ENCODE measurements at regions not wholly inside any gene's neighbourhood (a gene's known extent, or its start where the extent isn't known, plus 50 kb on each side); places are given as distances from the start of the nearest gene placed in this dataset.

DNA sequence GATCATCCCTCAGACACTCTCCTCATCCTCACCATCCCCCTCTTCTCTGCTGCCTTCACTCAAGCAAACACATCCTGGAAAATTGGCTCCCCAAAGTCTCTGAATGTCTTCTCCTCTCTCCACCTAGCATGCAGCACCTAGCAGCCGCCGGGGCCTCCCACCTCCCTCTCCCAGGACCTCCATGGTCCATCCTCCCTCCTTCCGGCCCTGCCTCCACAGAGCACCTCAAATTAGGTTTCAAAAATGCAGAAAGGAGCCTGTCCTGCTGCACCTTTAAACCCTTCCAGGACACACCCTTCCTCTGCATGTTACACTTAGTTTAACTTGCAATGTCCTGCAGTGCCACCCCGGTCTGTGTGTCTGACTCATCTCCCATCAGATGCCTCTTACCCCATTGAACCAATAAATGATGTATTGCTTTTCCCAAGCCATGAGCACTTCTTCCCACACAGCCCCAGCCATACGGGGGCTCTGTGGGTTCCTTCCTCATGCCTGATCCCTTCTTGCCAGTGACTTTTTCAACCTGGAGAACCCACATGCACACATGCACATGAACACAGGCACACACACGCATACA lies 582.5 kb upstream of the MGMT start:
- Mint-ChIP-seq H3K4me1 (no peaks in the 10 kb centered on the region), H3K36me3 (no peaks in the 10 kb centered on the region), H3K4me3 (no peak overlapping the region), H3K27me3 (no peaks in the 10 kb centered on the region), H3K27ac (no peak overlapping the region), H3K9me3 (ENCODE audit: low read depth) (peaks cover 5% of the 10 kb centered on the region)
- ATAC-seq (no peak), DNase-seq (no peak)
- CTCF ChIA-PET, result no interaction called here

DNA sequence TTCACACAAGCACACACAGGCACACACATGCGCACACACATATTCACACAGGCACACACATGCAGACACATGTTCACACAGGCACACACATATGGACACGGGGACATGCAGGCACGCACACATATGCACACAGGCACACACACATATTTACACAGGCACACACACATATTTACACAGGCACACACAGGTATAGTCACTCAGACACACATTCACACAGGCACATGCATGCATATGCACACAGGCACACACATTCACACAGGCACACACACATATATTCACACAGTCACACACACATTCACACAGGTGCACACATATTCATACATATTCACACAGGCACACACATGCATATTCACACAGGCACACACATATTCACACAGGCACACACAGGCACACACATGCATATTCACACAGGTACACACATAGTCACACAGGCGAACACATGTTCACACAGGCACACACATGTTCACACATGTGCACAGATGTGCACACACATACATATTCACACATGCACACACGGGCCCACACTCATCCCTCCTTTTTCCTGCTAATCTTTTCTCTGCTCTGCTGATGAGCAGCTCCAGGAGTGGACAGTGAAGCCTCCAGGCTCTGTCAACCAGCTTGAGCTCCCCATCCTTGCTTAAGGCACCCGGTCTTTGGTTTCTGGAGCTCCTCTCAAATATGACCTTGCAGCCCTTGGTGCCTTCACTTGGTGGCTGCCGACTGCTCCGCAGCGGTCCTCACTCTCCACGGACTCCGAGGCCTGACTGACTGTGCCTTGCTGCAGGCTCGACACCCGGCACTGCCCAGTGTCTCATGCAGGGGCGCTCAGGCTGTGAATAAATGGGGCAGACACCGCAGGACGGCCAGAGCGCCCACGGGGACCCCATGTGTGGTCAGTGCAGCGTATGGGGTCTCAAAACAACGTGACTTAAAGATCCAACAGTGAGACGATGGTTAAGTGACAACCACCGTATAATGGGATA lies 581.2 kb upstream of the MGMT start:
- ATAC-seq, result no peak
- CTCF ChIA-PET, result no interaction called here

DNA sequence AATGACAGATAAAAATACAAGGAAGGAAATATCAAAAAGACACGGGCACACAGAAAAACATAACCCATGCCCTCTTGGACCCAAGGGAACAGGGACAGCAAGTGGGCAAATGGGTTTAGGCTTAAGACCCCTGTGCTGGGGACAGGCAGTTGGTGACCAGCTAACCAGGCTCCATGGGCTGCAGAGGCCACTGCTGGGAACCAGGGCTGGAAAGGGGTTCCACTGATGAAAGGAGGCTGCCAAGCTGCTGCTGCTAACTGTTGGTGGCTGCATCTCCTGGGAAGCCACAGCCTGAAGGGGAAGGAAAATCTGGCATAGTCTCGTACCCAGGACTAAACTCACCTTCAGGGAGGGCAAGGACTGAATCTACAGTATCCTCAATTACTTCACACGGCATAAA lies 579.2 kb upstream of the MGMT start:
- Mint-ChIP-seq H3K27me3 (no peaks in the 10 kb centered on the region), H3K36me3 (no peaks in the 10 kb centered on the region), H3K4me3 (no peak overlapping the region), H3K4me1 (no peaks in the 10 kb centered on the region), H3K9me3 (ENCODE audit: low read depth) (peaks cover 9% of the 10 kb centered on the region), H3K27ac (no peak overlapping the region)
- ATAC-seq (no peak), DNase-seq (no peak)
- CTCF ChIA-PET, result no interaction called here

More for the DNA sequence above, 581.2 kb upstream of the MGMT start:
- Mint-ChIP-seq H3K4me1 (no peaks in the 10 kb centered on the region), H3K27ac (no peak overlapping the region), H3K9me3 (ENCODE audit: low read depth) (peaks cover 8% of the 10 kb centered on the region), H3K27me3 (no peaks in the 10 kb centered on the region), H3K36me3 (no peaks in the 10 kb centered on the region), H3K4me3 (no peak overlapping the region)
- DNase-seq, result no peak

DNA sequence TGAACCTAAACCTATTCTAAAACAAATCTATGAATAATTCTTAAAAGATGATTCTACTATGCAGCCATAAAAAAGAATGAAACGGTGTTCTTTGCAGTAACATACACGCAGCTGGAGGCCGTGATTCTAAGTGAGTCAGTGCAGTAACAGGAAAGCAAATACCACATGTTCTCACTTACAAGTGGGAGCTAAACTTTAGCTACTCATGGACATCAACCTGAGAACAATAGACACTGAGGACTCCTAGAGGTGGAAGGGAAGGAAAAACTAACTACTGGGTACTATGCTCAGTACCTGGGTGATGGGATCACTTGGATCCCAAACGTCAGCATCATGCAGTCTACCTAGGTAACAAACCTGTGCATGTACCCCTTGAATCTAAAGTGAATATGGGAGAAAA lies 575.0 kb upstream of the MGMT start:
- Mint-ChIP-seq H3K4me3 (no peak overlapping the region), H3K4me1 (no peaks in the 10 kb centered on the region), H3K27ac (no peak overlapping the region), H3K9me3 (ENCODE audit: low read depth) (peaks cover 9% of the 10 kb centered on the region), H3K27me3 (no peaks in the 10 kb centered on the region), H3K36me3 (no peaks in the 10 kb centered on the region)
- DNase-seq, result no peak
- ATAC-seq, result no peak
- CTCF ChIA-PET, result no interaction called here

DNA sequence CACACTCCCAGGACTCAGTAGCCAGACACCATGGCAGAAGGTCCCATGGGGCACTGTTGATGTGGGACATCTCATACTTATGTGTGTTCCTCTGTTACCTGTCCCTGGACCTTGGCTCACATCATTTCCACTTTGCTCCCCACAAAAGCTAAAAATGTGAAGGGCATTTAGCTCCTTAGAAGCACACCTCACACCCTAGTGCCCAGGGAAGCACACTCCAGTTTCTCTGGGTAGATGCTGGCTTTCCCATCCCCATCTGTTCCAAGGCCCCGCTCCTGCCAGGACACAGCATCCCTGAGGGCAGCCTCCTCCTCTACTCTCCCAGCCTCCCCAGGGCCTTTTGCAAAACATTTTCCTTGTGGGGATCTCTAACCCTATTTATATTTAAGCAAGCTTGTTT lies 572.4 kb upstream of the MGMT start:
- CTCF ChIA-PET, result no interaction called here
- H3K36me3 Mint-ChIP-seq, result no peaks in the 10 kb centered on the region
- no peaks in the 10 kb centered on the region for H3K27me3 Mint-ChIP-seq
- H3K4me3 Mint-ChIP-seq, result no peak overlapping the region
- H3K27ac Mint-ChIP-seq, result no peak overlapping the region
- H3K4me1 Mint-ChIP-seq, result no peaks in the 10 kb centered on the region
- DNase-seq (no peak), ATAC-seq (no peak)
- H3K9me3 Mint-ChIP-seq (ENCODE audit: low read depth), result peaks cover 4% of the 10 kb centered on the region

DNA sequence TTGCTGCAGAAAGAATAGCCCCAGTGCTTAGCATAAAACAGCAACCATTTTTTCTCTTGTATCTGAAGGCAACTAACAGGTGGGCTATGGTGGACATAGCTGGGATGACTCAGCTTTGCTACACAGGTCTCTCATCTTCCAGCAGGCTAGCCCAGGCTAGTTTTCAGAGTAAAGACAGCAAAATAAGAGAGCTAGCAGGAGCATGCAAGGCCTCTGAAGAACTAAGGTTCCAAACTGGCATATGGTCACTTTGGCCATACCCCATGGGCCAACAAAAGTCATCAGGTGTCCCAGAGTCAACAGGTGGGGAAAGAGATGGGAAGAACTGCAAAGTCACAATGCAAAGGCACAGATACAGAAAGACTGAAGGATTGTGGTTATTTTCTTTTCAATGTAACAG lies 571.6 kb upstream of the MGMT start:
- H3K9me3 Mint-ChIP-seq (ENCODE audit: low read depth), result peaks cover 4% of the 10 kb centered on the region
- DNase-seq (no peak), ATAC-seq (no peak)
- no peaks in the 10 kb centered on the region for H3K36me3 Mint-ChIP-seq
- H3K27ac Mint-ChIP-seq, result no peak overlapping the region
- H3K4me3 Mint-ChIP-seq, result no peak overlapping the region
- CTCF ChIA-PET, result no interaction called here
- H3K4me1 Mint-ChIP-seq, result no peaks in the 10 kb centered on the region
- no peaks in the 10 kb centered on the region for H3K27me3 Mint-ChIP-seq

DNA sequence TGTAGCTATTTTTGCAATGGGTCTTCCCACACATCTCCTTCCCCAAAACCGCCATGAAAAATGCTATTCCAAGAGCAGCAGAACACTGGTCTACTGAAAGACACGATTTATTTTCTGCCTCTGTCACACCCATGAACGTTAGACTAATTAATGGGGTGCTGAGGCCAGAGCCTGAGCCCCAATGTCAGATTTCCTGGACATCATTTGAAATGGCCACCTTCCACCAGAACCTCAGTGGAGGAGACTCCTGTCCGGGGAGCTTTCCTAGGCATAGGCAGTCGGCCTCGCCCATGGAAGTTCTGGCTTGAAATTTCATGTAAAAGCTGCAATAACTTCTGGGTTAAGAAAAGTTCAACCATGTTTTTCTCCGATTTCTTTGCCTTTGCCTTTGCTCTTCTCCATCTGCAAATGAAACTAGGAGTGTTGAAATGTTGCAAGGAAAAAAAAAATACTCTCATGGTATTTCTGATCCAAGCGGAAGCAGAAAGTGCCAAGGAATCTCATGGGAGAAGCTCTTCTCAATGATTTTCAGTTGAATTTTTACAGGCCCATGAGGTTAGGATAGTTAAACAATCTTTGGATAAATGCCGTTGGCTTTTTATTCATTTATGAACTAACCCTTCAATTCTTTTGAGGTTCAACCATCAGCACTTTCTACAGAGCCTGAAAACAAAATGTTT lies 570.8 kb upstream of the MGMT start:
- Mint-ChIP-seq H3K4me3 (no peak overlapping the region), H3K27ac (no peak overlapping the region), H3K4me1 (no peaks in the 10 kb centered on the region), H3K9me3 (ENCODE audit: low read depth) (no peaks in the 10 kb centered on the region), H3K36me3 (no peaks in the 10 kb centered on the region), H3K27me3 (no peaks in the 10 kb centered on the region)
- DNase-seq (no peak), ATAC-seq (no peak)
- CTCF ChIA-PET, result no interaction called here

DNA sequence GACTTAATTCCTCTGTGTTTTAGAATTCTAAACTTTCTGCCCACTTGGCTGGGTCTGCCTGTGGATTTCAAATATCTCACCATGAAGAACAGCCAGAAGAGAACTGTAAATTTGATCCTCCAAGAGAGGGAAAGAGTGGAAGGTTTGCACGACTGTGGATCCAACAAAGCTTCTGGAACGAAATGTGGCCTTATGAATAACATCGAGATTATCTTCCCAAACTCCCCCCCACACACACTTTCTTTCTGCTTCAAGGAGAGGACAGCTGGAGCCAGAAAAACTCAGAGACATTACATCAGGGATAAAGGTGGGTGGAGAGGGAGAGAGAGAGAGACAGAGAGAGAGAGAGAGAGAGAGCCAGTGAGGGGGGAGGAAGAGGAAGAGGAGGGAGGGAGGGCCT lies 570.1 kb upstream of the MGMT start:
- no peaks in the 10 kb centered on the region for H3K27me3 Mint-ChIP-seq
- CTCF ChIA-PET, result no interaction called here
- DNase-seq, result no peak
- no peaks in the 10 kb centered on the region for H3K36me3 Mint-ChIP-seq
- H3K4me1 Mint-ChIP-seq, result peaks cover under 1% of the 10 kb centered on the region
- H3K9me3 Mint-ChIP-seq (ENCODE audit: low read depth), result no peaks in the 10 kb centered on the region
- H3K27ac Mint-ChIP-seq, result no peak overlapping the region
- no peak overlapping the region for H3K4me3 Mint-ChIP-seq
- ATAC-seq, result no peak

DNA sequence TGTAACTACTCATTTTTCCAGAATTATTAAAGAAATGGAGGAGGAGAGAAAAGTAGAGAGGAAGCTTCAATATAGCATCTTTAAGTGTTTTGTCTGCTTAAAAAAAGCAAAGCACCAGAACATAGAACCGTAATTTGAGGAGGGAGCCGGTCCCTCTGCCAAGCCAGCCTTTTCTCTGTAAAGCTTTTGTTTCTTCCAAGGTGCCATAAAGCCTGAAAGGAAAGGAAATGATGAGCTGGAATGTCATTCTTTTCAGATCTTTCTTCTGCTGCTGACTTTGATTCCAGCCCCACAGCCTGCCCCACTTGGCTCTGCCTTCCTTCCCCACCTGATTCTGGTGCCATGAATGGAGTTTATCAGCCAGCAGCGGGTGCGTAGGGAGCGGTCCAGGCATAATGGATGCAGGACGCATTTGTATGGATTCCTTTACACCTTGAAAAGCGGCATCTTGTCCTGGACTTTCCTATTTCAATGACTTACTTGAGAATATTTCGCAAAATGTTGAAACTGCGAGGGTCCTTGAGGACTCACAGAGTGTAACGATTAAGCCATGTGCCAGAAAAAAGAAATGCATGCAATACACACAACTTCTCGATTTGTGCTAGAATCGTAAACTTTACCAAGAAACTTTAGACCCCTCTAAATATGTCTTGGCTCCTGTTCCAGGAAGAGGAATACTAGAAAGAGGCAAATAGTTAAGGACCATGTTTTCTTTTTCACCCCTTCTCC lies 569.5 kb upstream of the MGMT start:
- ATAC-seq (no peak), DNase-seq (no peak)
- H3K27ac Mint-ChIP-seq, result no peak overlapping the region
- CTCF ChIA-PET, result no interaction called here
- H3K4me1 Mint-ChIP-seq, result peaks cover 3% of the 10 kb centered on the region
- no peaks in the 10 kb centered on the region for H3K9me3 Mint-ChIP-seq (ENCODE audit: low read depth)
- no peaks in the 10 kb centered on the region for H3K27me3 Mint-ChIP-seq
- H3K36me3 Mint-ChIP-seq, result no peaks in the 10 kb centered on the region
- no peak overlapping the region for H3K4me3 Mint-ChIP-seq

DNA sequence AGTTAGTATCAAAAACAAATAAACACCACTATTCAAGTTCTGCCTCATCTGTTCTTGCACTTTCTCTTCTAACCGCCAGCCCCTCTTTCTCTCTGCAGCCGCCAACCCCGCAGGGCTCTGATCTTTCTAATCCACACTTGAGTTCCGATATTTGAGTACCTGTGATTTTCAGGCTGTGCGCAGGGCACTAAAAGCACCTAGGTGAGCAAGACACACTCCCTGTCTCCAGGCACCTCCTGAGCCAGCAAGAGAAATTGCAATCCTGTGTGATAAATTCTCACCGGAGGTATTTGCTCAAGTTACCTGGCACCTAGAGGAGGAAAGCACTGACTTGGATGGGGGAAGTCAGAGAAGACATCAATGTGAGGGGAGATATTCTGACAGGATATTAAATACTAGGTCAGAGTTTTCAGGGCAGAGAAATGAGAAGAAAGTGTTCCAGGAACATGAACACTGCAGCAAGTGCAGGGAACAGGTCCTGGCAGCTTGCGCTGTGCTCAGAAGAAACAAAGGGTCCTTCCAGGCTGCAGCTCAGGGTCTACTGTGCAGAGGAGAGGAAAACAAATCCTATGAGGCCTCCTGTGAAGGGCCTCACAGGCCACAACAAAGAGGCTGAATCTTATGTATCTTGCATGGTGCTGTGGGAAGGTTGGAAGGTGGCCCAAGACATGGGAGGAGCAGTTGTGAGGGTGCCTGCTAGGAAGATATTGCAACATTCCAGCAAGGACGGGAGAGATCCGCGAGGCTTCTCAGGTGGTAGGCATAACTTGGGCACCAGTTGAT lies 568.7 kb upstream of the MGMT start:
- ATAC-seq, result no peak

DNA sequence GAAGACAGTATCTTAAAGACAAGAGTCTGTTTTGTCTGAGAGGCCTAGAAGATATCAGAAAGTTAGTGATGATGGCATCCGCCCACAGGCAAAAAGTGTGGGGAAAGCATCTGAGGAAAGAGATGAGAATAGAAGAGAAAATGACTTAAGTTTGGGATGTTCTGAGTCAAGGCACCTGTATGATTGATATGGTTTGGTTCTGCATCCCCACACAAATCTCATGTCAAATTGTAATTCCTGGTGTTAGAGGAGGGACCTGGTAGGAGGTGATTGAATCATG lies 568.2 kb upstream of the MGMT start:
- no peaks in the 10 kb centered on the region for H3K27me3 Mint-ChIP-seq
- no peaks in the 10 kb centered on the region for H3K9me3 Mint-ChIP-seq (ENCODE audit: low read depth)
- DNase-seq (no peak), ATAC-seq (no peak)
- H3K36me3 Mint-ChIP-seq, result no peaks in the 10 kb centered on the region
- no peak overlapping the region for H3K4me3 Mint-ChIP-seq
- H3K27ac Mint-ChIP-seq, result no peak overlapping the region
- CTCF ChIA-PET, result no interaction called here
- peaks cover 3% of the 10 kb centered on the region for H3K4me1 Mint-ChIP-seq

More for the DNA sequence above, 568.7 kb upstream of the MGMT start:
- Mint-ChIP-seq H3K36me3 (no peaks in the 10 kb centered on the region), H3K27ac (no peak overlapping the region), H3K27me3 (no peaks in the 10 kb centered on the region), H3K4me3 (no peak overlapping the region), H3K4me1 (peaks cover 3% of the 10 kb centered on the region), H3K9me3 (ENCODE audit: low read depth) (no peaks in the 10 kb centered on the region)
- CTCF ChIA-PET, result no interaction called here
- no peak for DNase-seq

DNA sequence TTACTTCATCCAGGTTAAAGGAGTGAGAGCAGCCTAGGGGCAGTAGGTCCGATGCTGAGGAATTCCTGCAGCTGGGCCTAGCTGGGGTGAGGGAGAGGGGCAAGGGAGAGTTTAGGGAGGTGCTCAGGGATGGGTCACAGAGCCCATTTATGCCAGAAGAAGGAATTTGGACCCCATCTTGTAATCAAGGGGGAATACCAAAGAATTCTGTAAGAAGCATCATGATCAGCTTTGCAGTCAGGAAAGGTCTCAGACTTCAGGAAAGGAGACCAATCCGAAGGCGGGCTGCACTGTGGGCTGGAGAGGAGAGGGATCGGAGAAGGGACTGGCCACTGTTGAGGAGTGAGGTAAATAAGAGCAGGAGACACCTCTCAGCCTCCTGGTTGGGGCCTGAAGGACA lies 566.6 kb upstream of the MGMT start:
- Mint-ChIP-seq H3K4me1 (peaks cover 3% of the 10 kb centered on the region), H3K4me3 (no peak overlapping the region), H3K9me3 (ENCODE audit: low read depth) (no peaks in the 10 kb centered on the region), H3K27me3 (no peaks in the 10 kb centered on the region), H3K27ac (no peak overlapping the region), H3K36me3 (no peaks in the 10 kb centered on the region)
- ATAC-seq (no peak), DNase-seq (no peak)
- CTCF ChIA-PET, result no interaction called here

DNA sequence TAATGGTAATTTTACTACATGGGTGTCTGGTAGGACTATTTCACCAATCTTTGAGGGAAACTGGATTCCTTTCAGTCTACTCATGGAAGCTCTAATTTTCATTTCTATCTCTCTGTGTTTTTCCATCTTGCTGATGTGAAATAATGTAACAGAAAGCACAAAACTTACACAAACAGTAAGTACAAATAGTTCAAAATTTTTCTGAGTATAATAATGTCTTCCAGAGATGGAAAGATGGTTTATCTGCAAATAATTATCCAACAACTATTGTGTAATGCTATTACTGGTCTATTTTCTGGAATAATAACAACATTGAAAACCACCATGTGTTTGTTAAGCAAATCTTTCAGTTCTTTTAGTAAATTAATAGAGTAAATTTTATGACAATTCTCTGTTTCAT lies 565.8 kb upstream of the MGMT start:
- CTCF ChIA-PET, result no interaction called here
- H3K27me3 Mint-ChIP-seq, result no peaks in the 10 kb centered on the region
- no peaks in the 10 kb centered on the region for H3K36me3 Mint-ChIP-seq
- no peaks in the 10 kb centered on the region for H3K9me3 Mint-ChIP-seq (ENCODE audit: low read depth)
- ATAC-seq (no peak), DNase-seq (no peak)
- peaks cover 3% of the 10 kb centered on the region for H3K4me1 Mint-ChIP-seq
- no peak overlapping the region for H3K27ac Mint-ChIP-seq
- no peak overlapping the region for H3K4me3 Mint-ChIP-seq
